ENCODE measurements at regions not wholly inside any gene's neighbourhood (a gene's known extent, or its start where the extent isn't known, plus 50 kb on each side); places are given as distances from the start of the nearest gene placed in this dataset.

DNA sequence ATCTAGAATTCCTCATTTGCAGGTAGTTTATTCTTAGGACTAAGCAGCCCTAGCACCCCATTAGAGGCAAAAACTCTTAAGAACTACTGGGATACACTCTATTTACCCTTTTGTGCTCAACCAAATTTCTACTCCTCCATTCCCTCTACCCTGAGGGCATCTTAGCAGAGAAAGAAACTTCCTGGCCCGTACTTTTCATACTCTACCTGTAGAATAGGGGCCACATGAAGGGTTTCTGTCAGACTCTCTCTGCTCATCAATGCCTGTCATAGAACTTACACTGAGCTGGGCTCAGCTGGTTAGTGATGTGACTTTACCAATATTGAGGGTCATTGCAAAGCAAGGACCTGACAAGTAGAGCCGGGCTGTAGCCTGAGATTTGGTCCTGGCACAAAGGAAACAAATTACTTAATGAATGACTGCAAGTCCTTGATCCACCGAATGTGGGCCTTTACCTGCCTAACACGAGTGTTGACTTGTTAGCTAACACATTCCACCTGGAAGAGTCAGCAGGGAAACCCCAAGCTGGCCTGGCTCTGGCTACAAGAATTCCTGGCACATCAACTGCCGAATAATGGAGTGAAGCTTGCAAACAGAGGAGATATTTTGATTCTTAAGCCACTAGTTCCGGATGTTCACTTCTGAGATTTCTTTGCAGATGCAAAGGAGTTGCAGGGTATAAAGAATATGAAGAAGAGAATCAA, 280.5 kb upstream of the JAG1 start:
- TF ChIP-seq, protein P1, sequence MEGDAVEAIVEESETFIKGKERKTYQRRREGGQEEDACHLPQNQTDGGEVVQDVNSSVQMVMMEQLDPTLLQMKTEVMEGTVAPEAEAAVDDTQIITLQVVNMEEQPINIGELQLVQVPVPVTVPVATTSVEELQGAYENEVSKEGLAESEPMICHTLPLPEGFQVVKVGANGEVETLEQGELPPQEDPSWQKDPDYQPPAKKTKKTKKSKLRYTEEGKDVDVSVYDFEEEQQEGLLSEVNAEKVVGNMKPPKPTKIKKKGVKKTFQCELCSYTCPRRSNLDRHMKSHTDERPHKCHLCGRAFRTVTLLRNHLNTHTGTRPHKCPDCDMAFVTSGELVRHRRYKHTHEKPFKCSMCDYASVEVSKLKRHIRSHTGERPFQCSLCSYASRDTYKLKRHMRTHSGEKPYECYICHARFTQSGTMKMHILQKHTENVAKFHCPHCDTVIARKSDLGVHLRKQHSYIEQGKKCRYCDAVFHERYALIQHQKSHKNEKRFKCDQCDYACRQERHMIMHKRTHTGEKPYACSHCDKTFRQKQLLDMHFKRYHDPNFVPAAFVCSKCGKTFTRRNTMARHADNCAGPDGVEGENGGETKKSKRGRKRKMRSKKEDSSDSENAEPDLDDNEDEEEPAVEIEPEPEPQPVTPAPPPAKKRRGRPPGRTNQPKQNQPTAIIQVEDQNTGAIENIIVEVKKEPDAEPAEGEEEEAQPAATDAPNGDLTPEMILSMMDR (IDR thresholded peaks at IDR 0.05; ENCODE audit: low read depth, low read length), result no peak
- TF ChIP-seq EZH2phosphoT487 (IDR thresholded peaks at IDR 0.05; ENCODE audit: low read depth), result no peak

All from OCI-LY3 (cell line).